GM19463 (cell line): ENCODE measurements at regions not wholly inside any gene's neighbourhood (a gene's known extent, or its start where the extent isn't known, plus 50 kb on each side); places are given as distances from the start of the nearest gene placed in this dataset.

Experiments
- ATAC-seq: cut with Tn5 transposase; IDR thresholded peaks from one replicate; pipeline ENCODE4 v1.9.1; 2021; ENCODE audit warnings: mild to moderate bottlenecking, moderate library complexity; ENCODE audit not compliant: unreplicated experiment

- ATAC-seq = no peak
These were observed 139.2 kb upstream of the EOMES start for GRCh38 chr3:27861046-27862036.

- no peak for ATAC-seq
These were observed 143.6 kb upstream of the EOMES start for GRCh38 chr3:27865731-27866130.

- ATAC-seq = no peak
These were observed 147.0 kb upstream of the EOMES start for GRCh38 chr3:27869152-27869551.

- no peak for ATAC-seq
These were observed 155.2 kb upstream of the EOMES start for GRCh38 chr3:27877061-27878013.

GRCh38 chr3:27878014-27878383 lies 155.9 kb upstream of the EOMES start:
- ATAC-seq = no peak

- ATAC-seq = no peak
These were observed 159.1 kb upstream of the EOMES start for GRCh38 chr3:27880969-27881892.

GRCh38 chr3:27883266-27883665 lies 161.1 kb upstream of the EOMES start:
- no peak for ATAC-seq

GRCh38 chr3:27885641-27886040 lies 163.5 kb upstream of the EOMES start:
- ATAC-seq = no peak

- ATAC-seq = no peak
These were observed 166.4 kb upstream of the EOMES start for GRCh38 chr3:27888562-27888961.

GRCh38 chr3:27889745-27890144 lies 167.6 kb upstream of the EOMES start:
- no peak for ATAC-seq

- ATAC-seq = no peak
These were observed 178.2 kb upstream of the EOMES start for GRCh38 chr3:27900316-27900715.

- no peak for ATAC-seq
These were observed 181.3 kb upstream of the EOMES start for GRCh38 chr3:27903446-27903845.

- ATAC-seq = no peak
These were observed 183.5 kb upstream of the EOMES start for GRCh38 chr3:27905625-27906024.

- ATAC-seq = no peak
These were observed 185.0 kb upstream of the EOMES start for GRCh38 chr3:27907148-27907547.

GRCh38 chr3:27907929-27908328 lies 185.8 kb upstream of the EOMES start:
- no peak for ATAC-seq

- no peak for ATAC-seq
These were observed 188.3 kb upstream of the EOMES start for GRCh38 chr3:27910456-27910855.

GRCh38 chr3:27914199-27914598 lies 192.1 kb upstream of the EOMES start:
- no peak for ATAC-seq

GRCh38 chr3:27923349-27924068 lies 201.4 kb upstream of the EOMES start:
- no peak for ATAC-seq

GRCh38 chr3:27927882-27928281 lies 205.8 kb upstream of the EOMES start:
- no peak for ATAC-seq

GRCh38 chr3:27930052-27930602 lies 208.0 kb upstream of the EOMES start:
- ATAC-seq = no peak
